ENCODE measurements at regions not wholly inside any gene's neighbourhood (a gene's known extent, or its start where the extent isn't known, plus 50 kb on each side); places are given as distances from the start of the nearest gene placed in this dataset.

- DNase-seq, result no peak
- no peak overlapping the region for H3K4me3 Mint-ChIP-seq (ENCODE audit: unreplicated experiment)
- H3K27ac Mint-ChIP-seq (ENCODE audit: unreplicated experiment), result no peak overlapping the region
- no peaks in the 10 kb centered on the region for H3K4me1 Mint-ChIP-seq (ENCODE audit: low read depth, unreplicated experiment)
- TF ChIP-seq CTCF (IDR thresholded peaks at IDR 0.05; ENCODE audit: partially characterized antibody, unreplicated experiment), result no peak
- H3K27me3 Mint-ChIP-seq (ENCODE audit: unreplicated experiment), result peaks cover 2% of the 10 kb centered on the region
- peaks cover 8% of the 10 kb centered on the region for H3K36me3 Mint-ChIP-seq (ENCODE audit: unreplicated experiment)
- peaks cover 2% of the 10 kb centered on the region for H3K9me3 Mint-ChIP-seq (ENCODE audit: unreplicated experiment)
Measured at GRCh38 chr2:234764372-234764771, 187.4 kb upstream of the SH3BP4 start.

GRCh38 chr2:234763002-234763873, 188.6 kb upstream of the SH3BP4 start:
- peaks cover 2% of the 10 kb centered on the region for H3K27me3 Mint-ChIP-seq (ENCODE audit: unreplicated experiment)
- no peak for DNase-seq
- no peaks in the 10 kb centered on the region for H3K9me3 Mint-ChIP-seq (ENCODE audit: unreplicated experiment)

GRCh38 chr2:234761910-234762309, 189.9 kb upstream of the SH3BP4 start:
- no peaks in the 10 kb centered on the region for H3K9me3 Mint-ChIP-seq (ENCODE audit: unreplicated experiment)
- no peak for DNase-seq
- no peak overlapping the region for H3K4me3 Mint-ChIP-seq (ENCODE audit: unreplicated experiment)
- peaks cover 10% of the 10 kb centered on the region for H3K36me3 Mint-ChIP-seq (ENCODE audit: unreplicated experiment)
- H3K27me3 Mint-ChIP-seq (ENCODE audit: unreplicated experiment), result peaks cover 2% of the 10 kb centered on the region
- TF ChIP-seq CTCF (IDR thresholded peaks at IDR 0.05; ENCODE audit: partially characterized antibody, unreplicated experiment), result no peak
- H3K27ac Mint-ChIP-seq (ENCODE audit: unreplicated experiment), result no peak overlapping the region
- H3K4me1 Mint-ChIP-seq (ENCODE audit: low read depth, unreplicated experiment), result no peaks in the 10 kb centered on the region

More at GRCh38 chr2:234763002-234763873, 188.6 kb upstream of the SH3BP4 start:
- Mint-ChIP-seq H3K27ac (ENCODE audit: unreplicated experiment) (no peak overlapping the region), H3K4me3 (ENCODE audit: unreplicated experiment) (no peak overlapping the region), H3K4me1 (ENCODE audit: low read depth, unreplicated experiment) (no peaks in the 10 kb centered on the region), H3K36me3 (ENCODE audit: unreplicated experiment) (peaks cover 11% of the 10 kb centered on the region)
- TF ChIP-seq CTCF (IDR thresholded peaks at IDR 0.05; ENCODE audit: partially characterized antibody, unreplicated experiment), result no peak

- Mint-ChIP-seq H3K27me3 (ENCODE audit: unreplicated experiment) (peaks cover 2% of the 10 kb centered on the region), H3K4me3 (ENCODE audit: unreplicated experiment) (no peak overlapping the region), H3K4me1 (ENCODE audit: low read depth, unreplicated experiment) (no peaks in the 10 kb centered on the region), H3K9me3 (ENCODE audit: unreplicated experiment) (no peaks in the 10 kb centered on the region), H3K36me3 (ENCODE audit: unreplicated experiment) (peaks cover 5% of the 10 kb centered on the region), H3K27ac (ENCODE audit: unreplicated experiment) (no peak overlapping the region)
- no peak for TF ChIP-seq CTCF (IDR thresholded peaks at IDR 0.05; ENCODE audit: partially characterized antibody, unreplicated experiment)
- DNase-seq, result no peak
Measured at GRCh38 chr2:234754126-234754525, 197.7 kb upstream of the SH3BP4 start.

- no peak overlapping the region for H3K4me3 Mint-ChIP-seq (ENCODE audit: unreplicated experiment)
- no peaks in the 10 kb centered on the region for H3K9me3 Mint-ChIP-seq (ENCODE audit: unreplicated experiment)
- H3K36me3 Mint-ChIP-seq (ENCODE audit: unreplicated experiment), result peaks cover 5% of the 10 kb centered on the region
- peaks cover 2% of the 10 kb centered on the region for H3K27me3 Mint-ChIP-seq (ENCODE audit: unreplicated experiment)
- H3K27ac Mint-ChIP-seq (ENCODE audit: unreplicated experiment), result no peak overlapping the region
- TF ChIP-seq CTCF (IDR thresholded peaks at IDR 0.05; ENCODE audit: partially characterized antibody, unreplicated experiment), result no peak
- H3K4me1 Mint-ChIP-seq (ENCODE audit: low read depth, unreplicated experiment), result no peaks in the 10 kb centered on the region
- DNase-seq, result no peak
Measured at GRCh38 chr2:234753701-234754100, 198.1 kb upstream of the SH3BP4 start.

All from glutamatergic neuron (in vitro differentiated cells).